NOMO-1 treated with DMSO at 0.1 percent for 48 hours (cell line): ENCODE measurements at regions not wholly inside any gene's neighbourhood (a gene's known extent, or its start where the extent isn't known, plus 50 kb on each side); places are given as distances from the start of the nearest gene placed in this dataset.

ENCODE experiments used
- DNase-seq: peaks from one replicate; lab custom pipeline; 2025; ENCODE audit not compliant: unreplicated experiment; lab: John Stamatoyannopoulos, UW

- DNase-seq = no peak
These were observed 403.8 kb downstream of the NUF2 start for GRCh38 chr1:163725551-163725950.

GRCh38 chr1:163730411-163730821 lies 408.7 kb downstream of the NUF2 start:
- DNase-seq = no peak

- DNase-seq = no peak
These were observed 415.5 kb downstream of the NUF2 start for GRCh38 chr1:163737261-163737660.

DNA sequence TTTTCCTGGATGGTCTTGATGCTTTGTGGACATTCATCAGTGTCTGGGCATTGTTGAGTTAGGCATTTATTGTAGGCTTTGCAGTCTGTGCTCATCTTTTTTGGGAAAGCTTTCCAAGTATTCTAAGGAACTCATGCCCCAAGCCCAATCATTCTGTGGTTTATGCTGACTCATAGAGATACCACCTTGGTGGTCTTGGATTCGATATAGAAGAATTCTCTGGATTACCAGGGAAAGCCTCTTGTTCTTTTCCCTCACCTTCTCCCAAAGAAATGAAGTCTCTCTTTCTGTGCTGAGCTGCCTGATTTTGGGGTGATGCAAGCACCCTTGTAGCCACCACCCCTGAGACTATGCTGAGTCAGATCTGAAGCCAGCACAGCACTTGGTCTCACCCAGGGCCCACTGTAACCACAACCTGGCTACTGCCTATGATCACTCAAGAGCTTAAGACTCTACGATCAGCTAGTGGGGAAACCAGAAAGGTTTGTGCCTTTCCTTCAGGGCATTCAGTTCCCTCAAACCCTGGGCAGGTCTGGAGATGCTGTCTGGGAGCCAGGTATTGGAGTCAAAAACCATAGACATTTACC lies 422.6 kb downstream of the NUF2 start:
- no peak for DNase-seq

DNA sequence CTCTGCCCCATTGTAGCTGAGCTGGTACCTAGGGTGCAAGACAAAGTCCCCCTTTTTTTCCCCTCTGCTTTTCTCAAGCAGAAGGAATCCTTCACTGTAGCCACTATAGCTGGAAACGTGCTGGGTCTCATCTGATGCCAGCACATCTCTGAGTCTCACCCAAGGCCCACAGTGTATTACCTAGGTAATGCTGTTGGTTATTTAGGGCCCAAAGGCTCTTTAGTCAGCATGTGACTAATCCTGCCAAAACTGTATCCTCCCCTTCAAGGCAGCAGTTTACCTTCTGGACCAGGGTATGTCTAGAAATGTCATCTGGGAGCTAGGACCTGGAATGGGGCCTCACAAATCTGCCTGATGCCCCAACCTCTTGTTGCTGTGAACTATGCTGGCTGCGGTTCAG lies 423.4 kb downstream of the NUF2 start:
- DNase-seq = no peak

DNA sequence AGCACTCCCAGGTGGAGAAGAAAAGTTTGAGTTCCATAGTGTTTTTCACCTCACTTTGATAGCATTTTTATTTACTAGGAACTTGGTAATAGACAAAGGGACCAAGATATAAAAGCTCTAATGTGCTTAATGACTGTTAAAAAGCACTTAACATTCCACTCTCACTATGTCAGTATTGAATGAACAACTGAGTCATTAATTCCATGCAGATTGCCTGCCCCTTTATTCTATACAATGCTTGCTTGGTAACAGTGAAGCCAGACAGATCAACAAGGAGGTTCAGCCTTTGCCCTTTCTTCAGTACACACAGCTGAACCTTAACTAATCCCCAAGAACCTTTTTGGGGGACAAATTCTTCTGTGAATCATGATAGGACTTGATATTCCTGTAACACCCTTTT lies 425.5 kb downstream of the NUF2 start:
- no peak for DNase-seq

DNA sequence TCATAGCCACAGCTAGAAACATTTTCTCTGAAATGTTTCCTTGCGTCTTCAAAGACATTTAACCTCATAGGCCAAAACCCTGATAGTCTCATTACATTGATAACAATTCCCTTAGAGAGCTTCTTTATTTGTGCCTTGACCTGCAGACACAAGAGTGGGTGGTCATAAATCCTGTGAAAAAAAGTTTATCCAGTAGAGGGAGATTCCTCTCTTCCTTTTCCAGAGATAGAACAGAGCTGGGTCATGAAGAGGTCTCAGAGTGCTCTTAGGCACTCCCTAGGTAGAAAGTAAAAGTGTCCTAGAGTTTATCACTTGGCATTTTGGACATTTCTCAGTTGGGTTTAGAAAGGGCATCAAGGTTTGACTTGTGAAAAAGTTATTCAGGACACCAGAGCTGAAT lies 426.1 kb downstream of the NUF2 start:
- no peak for DNase-seq

DNA sequence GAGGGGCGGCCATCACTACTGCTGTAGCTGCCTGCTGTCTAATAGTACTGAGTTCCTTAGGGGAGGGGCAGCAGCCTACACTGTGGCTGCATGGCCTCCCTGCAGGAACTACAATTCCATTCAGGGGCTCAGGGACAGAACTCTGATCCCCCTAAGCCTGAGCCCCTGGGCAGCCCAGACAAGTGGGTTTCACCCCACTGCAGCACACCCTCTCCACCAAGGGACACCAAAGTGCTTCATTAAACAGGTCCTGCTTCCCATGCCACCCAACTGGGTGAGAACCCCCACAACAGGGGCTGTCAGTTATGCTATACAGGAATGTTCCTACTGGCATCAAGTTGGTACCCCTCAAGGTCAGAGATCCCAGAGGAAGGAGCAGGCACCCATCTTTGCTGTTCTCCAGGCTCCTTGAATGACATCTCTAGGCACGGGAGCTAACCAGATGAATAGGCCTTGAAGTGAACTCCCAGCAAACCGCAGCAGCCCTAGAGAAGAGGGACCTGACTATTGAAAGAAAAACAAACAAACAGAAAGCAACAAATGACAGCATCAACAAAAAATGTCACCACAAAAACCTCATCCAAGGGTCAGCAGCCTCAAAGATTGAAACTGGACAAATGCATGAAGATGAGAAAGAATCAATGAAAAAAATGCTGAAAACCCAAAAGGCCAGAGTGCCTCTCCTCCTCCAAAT lies 437.4 kb downstream of the NUF2 start:
- DNase-seq = no peak

DNA sequence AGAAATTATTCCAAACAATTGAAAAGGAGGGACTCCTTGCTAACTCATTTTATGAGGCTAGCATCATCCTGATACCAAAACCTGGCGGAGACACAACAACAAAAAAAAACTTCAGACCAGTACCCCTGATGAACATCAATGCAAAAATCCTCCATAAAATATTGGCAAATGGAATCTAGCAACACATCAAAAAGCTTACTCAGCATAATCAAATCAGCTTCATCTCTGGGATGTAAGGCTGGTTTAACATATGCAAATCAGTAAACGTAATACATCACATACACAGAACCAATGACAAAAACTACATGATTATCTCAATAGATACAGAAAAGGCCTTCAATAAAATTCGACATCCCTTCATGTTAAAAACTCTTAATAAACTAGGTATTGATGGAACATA lies 440.1 kb downstream of the NUF2 start:
- no peak for DNase-seq

- DNase-seq = no peak
These were observed 444.6 kb downstream of the NUF2 start for GRCh38 chr1:163766257-163766918.

GRCh38 chr1:163768576-163768975 lies 446.8 kb downstream of the NUF2 start:
- DNase-seq = no peak

DNA sequence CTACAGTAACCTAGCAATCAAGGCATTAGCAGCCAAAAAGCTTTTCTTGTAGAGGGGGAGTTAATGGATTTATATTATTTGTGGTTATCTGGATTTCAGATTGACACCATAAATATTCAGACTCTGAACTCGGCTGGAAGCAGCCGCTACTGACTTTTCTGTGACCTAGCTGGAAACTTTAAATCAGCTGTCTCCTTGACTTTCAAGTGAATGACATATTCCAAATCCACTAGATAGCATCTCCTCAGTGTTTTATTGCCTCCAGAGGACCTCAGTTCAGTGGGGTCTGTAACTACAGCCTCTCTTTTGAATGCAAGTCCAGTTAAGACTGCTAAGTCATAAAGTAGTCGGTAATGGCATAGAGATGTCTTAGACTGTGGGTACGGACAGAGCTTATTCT lies 448.5 kb downstream of the NUF2 start:
- DNase-seq = no peak

- DNase-seq = no peak
These were observed 449.9 kb downstream of the NUF2 start for GRCh38 chr1:163771637-163772036.

- no peak for DNase-seq
These were observed 450.5 kb downstream of the NUF2 start for GRCh38 chr1:163772246-163772645.

- DNase-seq = no peak
These were observed 451.6 kb downstream of the NUF2 start for GRCh38 chr1:163773396-163773795.

DNA sequence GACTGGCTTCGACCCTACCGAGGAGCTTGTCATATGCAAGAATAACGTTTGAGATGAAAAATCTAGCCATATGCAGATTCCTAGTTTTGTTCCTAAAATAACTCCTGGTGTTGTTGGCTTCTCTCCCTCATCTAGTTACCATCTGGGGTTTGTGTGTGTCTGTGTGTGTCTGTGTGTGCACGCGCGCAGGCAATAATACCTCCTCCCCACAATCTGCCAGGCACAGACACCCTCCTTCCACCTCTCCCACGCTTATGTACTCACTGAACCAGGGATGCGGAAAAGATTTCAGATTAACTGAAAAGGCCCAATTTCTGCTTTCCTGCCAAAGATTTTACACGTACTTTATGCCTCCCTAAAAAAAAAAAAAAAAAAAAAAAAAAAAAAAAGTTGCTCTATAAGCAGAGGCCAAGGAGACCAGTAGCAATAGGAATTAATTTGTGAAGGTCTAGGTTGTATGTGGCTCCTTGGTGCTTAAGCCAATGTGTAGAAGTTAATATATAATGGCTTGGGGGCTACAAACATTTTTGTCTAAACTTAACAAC lies 452.7 kb downstream of the NUF2 start:
- no peak for DNase-seq

GRCh38 chr1:163774978-163775620 lies 453.3 kb downstream of the NUF2 start:
- no peak for DNase-seq

DNA sequence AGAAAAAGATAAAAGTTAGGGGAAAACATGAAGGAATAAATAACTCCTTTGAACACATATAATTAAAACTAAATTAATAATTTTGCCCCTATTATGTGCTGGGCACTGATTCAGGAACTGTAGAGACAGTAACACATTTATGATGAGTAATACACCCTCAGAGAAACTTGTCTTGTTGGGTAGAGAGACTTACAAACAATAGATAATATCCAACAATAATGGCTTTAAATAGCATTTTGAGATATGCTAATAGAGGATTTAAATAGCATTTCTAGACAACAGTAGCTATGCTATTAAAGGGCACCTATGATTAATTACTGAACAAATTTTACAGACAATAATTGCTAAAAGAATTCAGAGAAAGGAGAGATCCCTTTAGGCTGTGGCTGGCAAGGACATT lies 455.5 kb downstream of the NUF2 start:
- DNase-seq = no peak

- DNase-seq = no peak
These were observed 459.4 kb downstream of the NUF2 start for GRCh38 chr1:163781146-163781545.

DNA sequence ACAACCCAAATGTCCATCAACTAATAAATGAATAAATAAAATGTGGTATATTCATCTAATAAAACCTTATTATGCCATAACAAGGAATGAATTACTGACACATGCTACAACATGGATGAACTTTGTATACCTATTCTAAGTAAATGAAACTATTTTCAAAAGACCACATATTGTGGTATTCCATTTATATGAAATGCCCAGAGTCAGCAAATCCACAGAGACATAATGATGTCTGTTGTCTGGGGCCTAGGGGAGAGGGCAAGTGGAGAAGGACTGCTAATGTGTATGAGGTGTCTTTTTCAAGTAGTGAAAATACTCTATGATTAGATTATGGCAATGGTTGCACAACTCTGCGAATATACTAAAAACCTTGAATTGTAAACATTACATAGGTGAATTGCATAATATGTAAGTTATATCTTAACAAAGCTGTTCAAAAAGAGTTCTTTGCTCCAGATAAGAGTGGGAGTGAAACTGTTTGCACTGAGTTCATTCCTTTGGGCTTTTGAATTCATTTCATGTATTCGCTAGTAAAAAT lies 464.2 kb downstream of the NUF2 start:
- DNase-seq = no peak

- no peak for DNase-seq
These were observed 468.2 kb downstream of the NUF2 start for GRCh38 chr1:163789911-163790310.

DNA sequence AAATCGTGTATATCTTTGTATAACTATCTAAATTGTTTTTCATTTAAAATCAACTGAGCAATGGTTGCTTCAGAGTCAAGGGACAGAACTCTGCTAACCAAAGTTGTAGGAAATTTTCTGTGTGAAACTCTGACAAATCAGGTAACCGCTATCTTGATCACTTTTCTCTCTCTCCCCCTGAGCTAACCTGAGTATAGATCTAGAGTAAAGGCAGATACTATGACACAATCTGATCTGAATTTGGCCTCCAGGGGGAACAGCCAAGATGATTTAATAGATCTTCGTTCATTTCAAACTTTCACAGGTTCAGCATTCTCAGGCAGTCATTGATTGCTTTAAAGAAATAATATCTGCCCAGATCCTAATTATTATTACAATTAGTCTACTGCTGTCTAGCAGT lies 472.8 kb downstream of the NUF2 start:
- DNase-seq = no peak
